DOHH2 (cell line): ENCODE measurements at regions not wholly inside any gene's neighbourhood (a gene's known extent, or its start where the extent isn't known, plus 50 kb on each side); places are given as distances from the start of the nearest gene placed in this dataset.

Source experiments
- H3F3A ChIP-seq: fragments of 200-600 bp; sonication (generic), shearing (Covaris generic); 2 replicates; pipeline ENCODE4 v1.6.0; 2016; ENCODE audit warnings: antibody characterized with exemption, mild to moderate bottlenecking; ENCODE audit not compliant: control insufficient read depth, insufficient read depth
- H3K27ac ChIP-seq: fragments of 200-600 bp; sonication (generic); 2 replicates; pipeline ENCODE4 v1.5.1; 2014; ENCODE audit warnings: low read depth, mild to moderate bottlenecking, low read length, moderate library complexity
- H3K27me3 ChIP-seq: fragments of 200-600 bp; sonication (generic); 2 replicates; pipeline ENCODE4 v1.6.1; 2014; ENCODE audit warnings: mild to moderate bottlenecking, low read length, mixed read lengths; ENCODE audit not compliant: control insufficient read depth
- H3K36me3 ChIP-seq: fragments of 200-600 bp; sonication (generic); 2 replicates; pipeline ENCODE4 v1.6.1; 2014; ENCODE audit warnings: mild to moderate bottlenecking, low read length, moderate library complexity, mixed read lengths; ENCODE audit not compliant: control insufficient read depth
- H3K4me1 ChIP-seq: fragments of 200-600 bp; sonication (generic); 2 replicates; pipeline ENCODE4 v1.6.1; 2014; ENCODE audit warnings: mild to moderate bottlenecking, low read length, mixed read lengths; ENCODE audit not compliant: control insufficient read depth
- H3K4me2 ChIP-seq: fragments of 200-600 bp; sonication (generic); 2 replicates; pipeline ENCODE4 v1.6.0; 2014; ENCODE audit warnings: mild to moderate bottlenecking, low read length, moderate library complexity
- H3K4me3 ChIP-seq: fragments of 200-600 bp; sonication (generic); 2 replicates; pipeline ENCODE4 v1.5.1; 2014; ENCODE audit warnings: mild to moderate bottlenecking, low read length, mixed read lengths
- H3K79me2 ChIP-seq: fragments of 200-600 bp; sonication (generic); 2 replicates; pipeline ENCODE4 v1.6.1; 2014; ENCODE audit warnings: mild to moderate bottlenecking, low read length, mixed read lengths; ENCODE audit not compliant: control insufficient read depth
- H3K9me2 ChIP-seq: fragments of 200-600 bp; sonication (generic); replicated peaks from 2 replicates; pipeline ENCODE4 v1.6.1; 2014; ENCODE audit warnings: mild to moderate bottlenecking, low read length, mixed read lengths; ENCODE audit not compliant: control insufficient read depth
- H3K9me3 ChIP-seq: fragments of 200-600 bp; sonication (generic); 2 replicates; pipeline ENCODE4 v1.6.1; 2014; ENCODE audit warnings: antibody characterized with exemption, low read length, mixed read lengths; ENCODE audit not compliant: control insufficient read depth, insufficient read depth
- H4K20me1 ChIP-seq: fragments of 200-600 bp; sonication (generic); 2 replicates; pipeline ENCODE4 v1.6.0; 2014; ENCODE audit warnings: low read depth, mild to moderate bottlenecking, antibody characterized with exemption, low read length, moderate library complexity; ENCODE audit not compliant: control insufficient read depth, insufficient read depth
- CTCF ChIP-seq: fragments of 200-600 bp; sonication (generic); IDR thresholded peaks from one replicate; pipeline ENCODE4 v1.5.1; 2014; ENCODE audit warnings: antibody characterized with exemption, mild to moderate bottlenecking, low read depth, low read length; ENCODE audit not compliant: poor library complexity, severe bottlenecking
- EZH2phosphoT487 ChIP-seq: fragments of 200-600 bp; sonication (generic); IDR thresholded peaks from 2 replicates; pipeline ENCODE4 v1.6.1; 2017; ENCODE audit warnings: borderline replicate concordance, mild to moderate bottlenecking, antibody characterized with exemption, low read length, moderate library complexity, mixed read lengths

- Histone ChIP-seq H3K36me3 (no peaks in the 10 kb centered on the region), H3K4me1 (no peaks in the 10 kb centered on the region), H3F3A (no peaks in the 10 kb centered on the region), H4K20me1 (no peaks in the 10 kb centered on the region), H3K9me3 (no peaks in the 10 kb centered on the region; the same call in 1 of the 2 replicates), H3K4me2 (no peak overlapping the region), H3K9me2 (no peaks in the 10 kb centered on the region), H3K27ac (no peak overlapping the region), H3K27me3 (peaks cover 13% of the 10 kb centered on the region; the same call in 1 of the 2 replicates), H3K79me2 (no peaks in the 10 kb centered on the region), H3K4me3 (no peak overlapping the region)
- no peak for TF ChIP-seq EZH2phosphoT487
- no peak for TF ChIP-seq CTCF
Measured at GRCh38 chr22:27152033-27152432, 494.6 kb downstream of the MIAT start.

DNA sequence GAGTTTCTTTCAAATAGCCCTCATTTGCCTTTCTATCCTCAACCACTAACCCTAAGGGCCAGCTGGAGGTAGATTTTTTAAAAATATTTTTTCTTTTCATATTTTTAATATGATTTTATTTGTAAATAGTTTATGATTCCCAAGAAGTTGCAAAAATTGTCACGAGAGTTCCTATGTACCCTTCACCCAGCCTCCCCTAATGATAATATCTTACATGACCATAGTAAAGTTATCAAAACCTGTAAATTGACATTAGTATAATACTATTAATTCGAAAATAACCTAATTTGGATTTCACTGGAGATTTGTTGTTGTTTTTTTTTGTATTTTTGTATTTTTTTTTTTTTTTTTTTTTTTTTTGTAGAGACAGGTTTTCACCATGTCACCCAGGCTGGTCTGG lies 495.5 kb downstream of the MIAT start:
- Histone ChIP-seq H3K27ac (no peak overlapping the region), H3K4me3 (no peak overlapping the region), H3K4me1 (no peaks in the 10 kb centered on the region), H3K9me2 (no peaks in the 10 kb centered on the region), H3F3A (no peaks in the 10 kb centered on the region), H3K79me2 (no peaks in the 10 kb centered on the region), H3K4me2 (no peak overlapping the region), H3K36me3 (no peaks in the 10 kb centered on the region), H3K27me3 (peaks cover 13% of the 10 kb centered on the region; the same call in 1 of the 2 replicates), H3K9me3 (no peaks in the 10 kb centered on the region; the same call in 1 of the 2 replicates), H4K20me1 (no peaks in the 10 kb centered on the region)
- TF ChIP-seq CTCF (no peak), EZH2phosphoT487 (no peak)

DNA sequence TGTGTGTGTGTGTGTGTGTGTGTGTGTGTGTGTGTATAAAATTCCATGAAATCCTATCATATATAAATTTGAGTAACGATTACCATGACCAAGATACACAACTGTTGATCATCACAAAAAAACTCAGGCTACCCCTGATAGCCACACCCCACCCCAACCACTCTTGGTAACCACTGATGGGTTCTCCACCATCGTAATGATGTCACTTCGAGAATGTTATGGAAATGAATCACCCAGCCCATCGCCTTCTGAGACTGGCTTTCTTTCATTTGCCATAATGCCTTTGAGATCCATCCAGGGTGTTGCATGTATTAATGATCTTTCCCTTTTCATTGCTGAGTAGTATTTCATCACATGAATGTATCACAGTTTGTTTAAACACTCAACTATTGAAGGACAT lies 496.0 kb downstream of the MIAT start:
- Histone ChIP-seq H3K79me2 (no peaks in the 10 kb centered on the region), H3K36me3 (no peaks in the 10 kb centered on the region), H3K4me3 (no peak overlapping the region), H4K20me1 (no peaks in the 10 kb centered on the region), H3K27ac (no peak overlapping the region), H3K9me2 (no peaks in the 10 kb centered on the region), H3K4me2 (no peak overlapping the region), H3K27me3 (peaks cover 13% of the 10 kb centered on the region; the same call in 1 of the 2 replicates), H3F3A (no peaks in the 10 kb centered on the region), H3K9me3 (no peaks in the 10 kb centered on the region; the same call in 1 of the 2 replicates), H3K4me1 (no peaks in the 10 kb centered on the region)
- no peak for TF ChIP-seq CTCF
- no peak for TF ChIP-seq EZH2phosphoT487
